ENCODE measurements at regions not wholly inside any gene's neighbourhood (a gene's known extent, or its start where the extent isn't known, plus 50 kb on each side); places are given as distances from the start of the nearest gene placed in this dataset.
"Not testable (repeated sequence)": the region's sequence is repeated elsewhere in the genome, so short reads cannot be mapped to it uniquely, and the experiment has no call there.

DNA sequence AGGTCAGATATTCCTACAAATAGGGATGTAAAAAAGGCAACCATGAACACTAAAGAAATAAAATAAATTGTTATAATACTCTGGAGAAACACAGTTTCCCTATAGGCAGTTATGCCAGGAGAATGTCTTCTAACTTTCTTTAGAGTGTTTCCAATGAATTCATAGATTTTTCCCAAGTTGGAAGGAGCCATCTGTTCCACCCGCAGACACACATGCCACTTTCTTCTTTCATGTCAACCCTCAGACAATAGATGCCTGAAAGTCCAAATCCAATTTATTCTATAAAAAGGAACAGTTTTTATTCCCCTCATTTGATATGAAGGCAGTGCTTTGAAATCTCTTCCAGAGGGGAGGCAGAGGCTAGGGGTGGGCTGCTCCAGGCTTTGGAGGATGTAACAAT lies 418.1 kb downstream of the ACTL7B start:
- no peaks in the 10 kb centered on the region for H3K9me3 ChIP-seq (ENCODE audit: control insufficient read depth, low read length)

DNA sequence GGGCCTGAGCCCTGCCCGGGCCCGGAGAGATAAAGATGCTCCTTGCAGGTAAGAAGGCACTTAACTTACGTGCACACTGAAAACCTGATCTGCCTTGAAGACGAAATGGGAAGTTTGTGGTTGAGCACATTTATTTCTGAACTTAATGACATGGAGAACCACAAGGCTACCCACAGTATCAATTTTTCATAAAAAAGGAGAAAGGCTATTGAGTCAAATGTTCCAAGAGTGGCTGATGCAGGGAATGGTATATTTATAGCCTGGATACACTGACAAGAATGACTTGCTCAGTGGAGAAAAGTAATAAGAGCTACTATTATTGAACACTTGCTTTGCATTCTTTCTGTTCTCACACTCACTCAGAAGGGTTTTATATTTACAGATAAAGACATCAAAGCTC lies 419.3 kb downstream of the ACTL7B start:
- H3K9me3 ChIP-seq (ENCODE audit: control insufficient read depth, low read length): no peaks in the 10 kb centered on the region
- H3K4me1 ChIP-seq (ENCODE audit: control insufficient read depth, insufficient read depth, low read length): peaks cover 4% of the 10 kb centered on the region
- no peaks in the 10 kb centered on the region for H3K36me3 ChIP-seq (ENCODE audit: control insufficient read depth, insufficient read depth, low read length)

More for the DNA sequence above, 418.1 kb downstream of the ACTL7B start:
- Histone ChIP-seq H3K4me1 (ENCODE audit: control insufficient read depth, insufficient read depth, low read length) (peaks cover 13% of the 10 kb centered on the region), H3K36me3 (ENCODE audit: control insufficient read depth, insufficient read depth, low read length) (no peaks in the 10 kb centered on the region), H3K27me3 (ENCODE audit: control insufficient read depth, insufficient read depth, low read length) (no peaks in the 10 kb centered on the region), H3K9ac (ENCODE audit: low read length) (no peak overlapping the region), H3K4me3 (ENCODE audit: low read length) (no peak overlapping the region)

DNA sequence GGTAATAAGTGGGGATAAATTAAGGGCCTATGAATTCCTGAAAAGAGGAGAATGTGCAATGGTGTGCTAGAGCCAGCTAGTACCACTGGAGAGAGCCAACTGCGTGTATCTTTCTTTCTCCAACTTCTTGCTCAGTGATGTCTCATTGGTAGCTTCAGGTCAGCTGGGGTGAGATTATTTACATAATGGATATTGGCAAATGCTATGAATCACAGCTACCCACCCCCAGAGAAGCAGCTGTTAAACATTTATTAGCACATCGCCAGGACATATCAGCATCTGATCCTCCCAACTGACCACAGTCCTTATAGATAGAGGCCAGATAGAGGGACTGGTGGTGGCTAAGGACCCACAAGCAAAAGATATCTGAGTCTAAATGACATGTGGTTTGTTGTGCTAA lies 421.3 kb downstream of the ACTL7B start:
- no peak overlapping the region for H3K4me3 ChIP-seq (ENCODE audit: low read length)
- no peaks in the 10 kb centered on the region for H3K27me3 ChIP-seq (ENCODE audit: control insufficient read depth, insufficient read depth, low read length)
- no peak overlapping the region for H3K9ac ChIP-seq (ENCODE audit: low read length)
- no peaks in the 10 kb centered on the region for H3K36me3 ChIP-seq (ENCODE audit: control insufficient read depth, insufficient read depth, low read length)
- no peaks in the 10 kb centered on the region for H3K9me3 ChIP-seq (ENCODE audit: control insufficient read depth, low read length)
- H3K4me1 ChIP-seq (ENCODE audit: control insufficient read depth, insufficient read depth, low read length): no peaks in the 10 kb centered on the region

More for the DNA sequence above, 419.3 kb downstream of the ACTL7B start:
- no peak overlapping the region for H3K4me3 ChIP-seq (ENCODE audit: low read length)
- no peaks in the 10 kb centered on the region for H3K27me3 ChIP-seq (ENCODE audit: control insufficient read depth, insufficient read depth, low read length)
- H3K9ac ChIP-seq (ENCODE audit: low read length): no peak overlapping the region

DNA sequence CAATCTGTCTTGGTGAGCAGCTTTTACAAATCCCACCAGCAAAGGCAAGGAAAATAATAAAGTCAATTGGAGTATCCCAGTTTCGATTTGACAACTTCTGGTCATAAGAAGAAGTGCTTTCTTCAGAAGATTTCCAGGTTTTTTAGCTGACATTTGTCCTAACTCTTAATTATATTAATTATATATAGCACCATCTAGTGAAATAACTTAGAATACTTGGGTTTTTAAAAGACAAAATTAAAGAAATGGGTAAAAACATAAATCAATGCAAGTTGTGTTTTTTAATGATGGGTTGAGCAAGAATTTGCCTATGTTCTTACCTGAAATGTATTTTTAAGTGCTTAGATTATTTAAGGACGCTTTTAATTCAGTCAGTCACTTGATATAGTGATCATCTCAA lies 421.8 kb downstream of the ACTL7B start:
- Histone ChIP-seq H3K4me3 (ENCODE audit: low read length) (no peak overlapping the region), H3K9me3 (ENCODE audit: control insufficient read depth, low read length) (no peaks in the 10 kb centered on the region), H3K9ac (ENCODE audit: low read length) (no peak overlapping the region), H3K36me3 (ENCODE audit: control insufficient read depth, insufficient read depth, low read length) (no peaks in the 10 kb centered on the region), H3K4me1 (ENCODE audit: control insufficient read depth, insufficient read depth, low read length) (no peaks in the 10 kb centered on the region), H3K27me3 (ENCODE audit: control insufficient read depth, insufficient read depth, low read length) (no peaks in the 10 kb centered on the region)

DNA sequence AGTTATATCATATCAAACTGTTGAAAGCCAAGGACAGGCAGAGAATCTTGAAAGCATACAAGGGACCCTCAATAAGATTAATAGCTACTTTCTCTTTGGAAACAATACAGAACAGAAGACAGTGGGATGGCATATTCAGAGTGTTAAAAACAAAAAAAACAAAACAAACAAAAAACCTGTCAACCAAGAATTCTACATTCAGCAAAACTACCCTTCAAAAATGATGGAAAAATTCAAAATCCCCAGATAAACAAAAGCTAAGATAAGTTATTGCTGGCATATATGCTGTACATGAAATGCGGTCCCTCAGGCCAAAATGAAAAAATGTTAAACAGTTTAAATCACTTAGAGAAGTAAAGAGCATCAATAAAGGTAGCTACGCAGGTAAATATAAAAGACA lies 425.1 kb downstream of the ACTL7B start:
- Histone ChIP-seq H3K27me3 (ENCODE audit: control insufficient read depth, insufficient read depth, low read length) (no peaks in the 10 kb centered on the region), H3K36me3 (ENCODE audit: control insufficient read depth, insufficient read depth, low read length) (no peaks in the 10 kb centered on the region), H3K9ac (ENCODE audit: low read length) (no peak overlapping the region), H3K4me1 (ENCODE audit: control insufficient read depth, insufficient read depth, low read length) (no peaks in the 10 kb centered on the region), H3K9me3 (ENCODE audit: control insufficient read depth, low read length) (no peaks in the 10 kb centered on the region), H3K4me3 (ENCODE audit: low read length) (no peak overlapping the region)

DNA sequence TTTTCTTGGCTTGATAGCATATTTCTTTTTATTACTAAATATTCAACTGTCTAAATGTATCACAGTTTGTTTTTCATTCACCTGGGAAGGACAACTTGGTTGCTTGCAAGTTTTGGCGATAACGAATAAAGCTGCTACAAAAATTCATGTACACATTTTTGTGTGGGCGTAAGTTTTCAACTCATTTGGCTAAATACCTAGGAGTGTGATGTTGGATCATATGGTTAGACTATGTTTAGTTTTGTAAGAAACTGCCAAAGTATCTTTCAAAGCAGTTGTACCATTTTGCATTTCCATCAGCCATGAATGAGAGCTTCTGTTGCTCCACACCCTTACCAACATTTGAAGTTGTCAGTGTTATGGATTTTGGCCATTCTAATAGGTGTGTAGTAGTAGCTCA lies 428.0 kb downstream of the ACTL7B start:
- no peaks in the 10 kb centered on the region for H3K4me1 ChIP-seq (ENCODE audit: control insufficient read depth, insufficient read depth, low read length)
- H3K9ac ChIP-seq (ENCODE audit: low read length): no peak overlapping the region
- H3K36me3 ChIP-seq (ENCODE audit: control insufficient read depth, insufficient read depth, low read length): no peaks in the 10 kb centered on the region
- H3K9me3 ChIP-seq (ENCODE audit: control insufficient read depth, low read length): no peaks in the 10 kb centered on the region
- no peaks in the 10 kb centered on the region for H3K27me3 ChIP-seq (ENCODE audit: control insufficient read depth, insufficient read depth, low read length)
- no peak overlapping the region for H3K4me3 ChIP-seq (ENCODE audit: low read length)

DNA sequence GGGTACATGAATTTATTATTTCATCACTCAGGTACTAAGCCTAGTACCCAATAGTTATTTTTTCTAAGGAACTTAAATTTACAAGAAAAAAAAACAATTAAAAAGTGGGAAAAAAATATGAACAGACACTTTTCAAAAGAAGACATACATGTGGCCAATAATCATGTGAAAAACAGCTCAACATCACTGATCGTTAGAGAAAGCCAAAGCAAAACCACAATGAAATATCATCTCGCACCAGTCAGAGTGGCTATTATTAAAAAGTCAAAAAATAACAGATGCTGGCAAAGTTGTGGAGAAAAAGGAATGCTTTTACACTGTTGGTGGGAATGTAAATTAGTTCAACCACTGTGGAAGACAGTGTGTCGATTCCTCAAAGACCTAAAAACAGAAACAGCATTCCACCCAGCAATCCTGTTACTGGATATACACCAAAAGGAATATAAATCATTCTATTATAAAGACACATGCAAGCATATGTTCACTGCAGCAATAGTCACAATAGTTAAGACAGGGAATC lies 429.3 kb downstream of the ACTL7B start:
- not testable (repeated sequence) for H3K9ac ChIP-seq (ENCODE audit: low read length); H3K4me3 ChIP-seq (ENCODE audit: low read length); H3K9me3 ChIP-seq (ENCODE audit: control insufficient read depth, low read length); H3K27me3 ChIP-seq (ENCODE audit: control insufficient read depth, insufficient read depth, low read length); H3K36me3 ChIP-seq (ENCODE audit: control insufficient read depth, insufficient read depth, low read length); H3K4me1 ChIP-seq (ENCODE audit: control insufficient read depth, insufficient read depth, low read length)

DNA sequence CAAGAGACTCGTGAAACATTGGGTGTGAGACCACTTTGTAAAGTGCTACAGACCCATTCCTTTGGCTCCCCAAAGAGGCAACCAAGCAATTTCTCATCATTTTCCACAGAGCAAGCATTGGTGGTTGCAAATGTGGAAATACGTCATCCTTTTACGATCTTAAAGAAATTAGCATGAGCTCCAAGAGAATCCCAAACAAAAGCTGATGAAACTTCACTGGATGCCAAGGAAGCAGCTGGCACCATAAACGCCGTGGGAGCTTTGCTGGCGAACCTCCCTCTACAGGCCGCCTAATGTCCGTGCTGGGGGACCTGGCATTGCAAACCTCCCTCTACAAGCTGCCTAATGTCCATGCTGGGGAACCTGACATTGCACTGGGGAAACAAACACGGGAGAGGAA lies 432.4 kb downstream of the ACTL7B start:
- Histone ChIP-seq H3K9ac (ENCODE audit: low read length) (no peak overlapping the region), H3K4me1 (ENCODE audit: control insufficient read depth, insufficient read depth, low read length) (no peaks in the 10 kb centered on the region), H3K27me3 (ENCODE audit: control insufficient read depth, insufficient read depth, low read length) (no peaks in the 10 kb centered on the region), H3K4me3 (ENCODE audit: low read length) (no peak overlapping the region), H3K36me3 (ENCODE audit: control insufficient read depth, insufficient read depth, low read length) (no peaks in the 10 kb centered on the region), H3K9me3 (ENCODE audit: control insufficient read depth, low read length) (no peaks in the 10 kb centered on the region)

DNA sequence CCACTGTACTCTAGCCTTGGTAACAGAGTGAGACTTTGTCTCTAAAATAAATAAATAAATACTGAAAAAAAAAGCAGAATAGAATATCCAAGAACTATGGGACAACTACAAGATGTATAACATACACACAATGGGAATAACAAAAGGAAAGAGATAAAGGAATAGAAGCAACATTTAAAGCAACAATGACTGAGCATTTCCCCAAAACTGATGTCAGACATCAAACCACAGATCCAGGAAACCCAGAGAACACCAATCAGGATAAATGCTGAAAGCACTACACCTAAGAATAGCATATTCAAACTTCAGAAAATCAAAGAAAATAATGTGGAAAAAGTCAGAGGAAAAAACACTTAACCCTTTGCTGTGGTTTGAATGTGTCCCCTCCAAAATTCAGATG lies 436.4 kb downstream of the ACTL7B start:
- no peaks in the 10 kb centered on the region for H3K4me1 ChIP-seq (ENCODE audit: control insufficient read depth, insufficient read depth, low read length)
- no peaks in the 10 kb centered on the region for H3K36me3 ChIP-seq (ENCODE audit: control insufficient read depth, insufficient read depth, low read length)
- no peak overlapping the region for H3K4me3 ChIP-seq (ENCODE audit: low read length)
- no peaks in the 10 kb centered on the region for H3K9me3 ChIP-seq (ENCODE audit: control insufficient read depth, low read length)
- no peaks in the 10 kb centered on the region for H3K27me3 ChIP-seq (ENCODE audit: control insufficient read depth, insufficient read depth, low read length)
- no peak overlapping the region for H3K9ac ChIP-seq (ENCODE audit: low read length)

DNA sequence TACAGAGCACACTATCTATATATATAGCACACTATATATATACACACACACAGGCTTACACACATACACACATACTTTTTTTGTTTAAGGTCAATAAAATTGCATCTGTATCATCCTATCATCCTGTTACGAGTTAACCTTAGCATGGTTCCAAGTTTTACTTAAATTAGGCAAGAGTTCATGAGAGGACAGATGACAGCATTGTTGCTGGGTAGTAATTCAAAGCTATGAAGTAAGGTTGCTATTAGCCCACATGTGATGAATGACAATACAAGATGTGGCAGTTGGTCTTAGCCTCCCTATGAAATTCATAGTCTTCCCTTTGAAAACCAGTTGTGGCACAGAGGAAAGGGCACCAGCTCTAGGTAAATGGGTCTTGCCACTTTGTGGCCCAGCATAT lies 438.1 kb downstream of the ACTL7B start:
- no peak overlapping the region for H3K9ac ChIP-seq (ENCODE audit: low read length)
- no peaks in the 10 kb centered on the region for H3K36me3 ChIP-seq (ENCODE audit: control insufficient read depth, insufficient read depth, low read length)
- H3K4me3 ChIP-seq (ENCODE audit: low read length): no peak overlapping the region
- H3K27me3 ChIP-seq (ENCODE audit: control insufficient read depth, insufficient read depth, low read length): no peaks in the 10 kb centered on the region
- no peaks in the 10 kb centered on the region for H3K9me3 ChIP-seq (ENCODE audit: control insufficient read depth, low read length)
- peaks cover 7% of the 10 kb centered on the region for H3K4me1 ChIP-seq (ENCODE audit: control insufficient read depth, insufficient read depth, low read length)

DNA sequence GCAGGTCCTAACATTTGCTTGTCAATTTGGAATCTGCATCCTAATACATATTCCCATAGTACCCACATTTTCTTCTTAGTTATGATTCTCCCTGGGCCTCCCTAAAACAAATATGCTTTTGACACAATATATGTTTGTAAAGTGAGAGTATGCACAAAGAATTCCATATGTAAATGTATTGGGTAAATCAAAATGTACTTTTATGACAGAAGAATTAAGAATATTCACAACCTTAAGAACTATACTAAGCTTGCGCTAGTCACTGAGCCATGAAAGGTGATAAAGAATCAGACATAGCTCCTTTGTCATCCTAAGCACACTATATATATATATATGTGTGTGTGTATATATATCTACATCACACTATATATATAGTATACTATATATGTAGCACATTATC lies 438.5 kb downstream of the ACTL7B start:
- Histone ChIP-seq H3K36me3 (ENCODE audit: control insufficient read depth, insufficient read depth, low read length) (no peaks in the 10 kb centered on the region), H3K4me3 (ENCODE audit: low read length) (no peak overlapping the region), H3K4me1 (ENCODE audit: control insufficient read depth, insufficient read depth, low read length) (peaks cover 7% of the 10 kb centered on the region), H3K27me3 (ENCODE audit: control insufficient read depth, insufficient read depth, low read length) (no peaks in the 10 kb centered on the region), H3K9ac (ENCODE audit: low read length) (no peak overlapping the region), H3K9me3 (ENCODE audit: control insufficient read depth, low read length) (no peaks in the 10 kb centered on the region)

DNA sequence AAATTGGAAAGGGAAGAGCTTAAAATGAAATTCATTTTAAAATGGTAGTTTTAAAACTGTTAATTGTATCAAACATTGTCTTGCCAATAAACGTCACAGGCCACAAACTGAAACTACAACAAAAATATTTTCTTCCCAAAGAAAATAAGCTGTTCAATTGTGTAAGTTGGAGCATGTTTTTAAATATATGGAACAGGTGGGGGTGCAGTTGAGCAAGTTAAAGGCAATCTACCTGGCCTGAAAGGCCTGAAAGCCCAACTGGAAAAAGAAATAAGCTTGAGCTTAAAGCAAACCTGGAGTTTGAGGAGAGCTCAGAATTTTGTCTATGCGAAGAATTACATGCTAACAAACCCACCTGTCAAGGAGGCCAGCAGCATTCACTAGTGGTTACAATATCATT lies 439.5 kb downstream of the ACTL7B start:
- Histone ChIP-seq H3K27me3 (ENCODE audit: control insufficient read depth, insufficient read depth, low read length) (no peaks in the 10 kb centered on the region), H3K4me3 (ENCODE audit: low read length) (no peak overlapping the region), H3K9ac (ENCODE audit: low read length) (no peak overlapping the region), H3K4me1 (ENCODE audit: control insufficient read depth, insufficient read depth, low read length) (peaks cover 7% of the 10 kb centered on the region), H3K9me3 (ENCODE audit: control insufficient read depth, low read length) (no peaks in the 10 kb centered on the region), H3K36me3 (ENCODE audit: control insufficient read depth, insufficient read depth, low read length) (no peaks in the 10 kb centered on the region)

DNA sequence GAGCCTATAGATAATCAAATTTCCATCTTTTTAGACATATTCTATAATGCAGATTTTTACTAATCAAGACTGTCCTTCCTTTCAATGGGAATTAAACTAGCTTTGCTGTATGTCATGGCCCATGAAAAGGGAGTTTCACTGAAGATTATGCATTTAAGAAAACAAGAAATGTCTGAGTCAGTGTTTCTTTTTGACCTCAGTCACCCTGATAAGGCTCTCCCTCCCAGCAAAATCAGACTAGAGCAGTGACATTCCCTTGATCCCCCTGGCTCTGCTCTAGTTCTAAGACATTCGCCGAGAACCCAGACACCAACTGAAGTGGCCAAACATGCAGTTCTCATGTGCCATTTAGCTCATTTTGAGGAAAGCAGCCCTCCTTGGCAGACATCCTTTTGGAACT lies 442.0 kb downstream of the ACTL7B start:
- no peaks in the 10 kb centered on the region for H3K27me3 ChIP-seq (ENCODE audit: control insufficient read depth, insufficient read depth, low read length)
- no peak overlapping the region for H3K9ac ChIP-seq (ENCODE audit: low read length)
- no peaks in the 10 kb centered on the region for H3K36me3 ChIP-seq (ENCODE audit: control insufficient read depth, insufficient read depth, low read length)
- H3K4me3 ChIP-seq (ENCODE audit: low read length): no peak overlapping the region
- peaks cover 7% of the 10 kb centered on the region for H3K4me1 ChIP-seq (ENCODE audit: control insufficient read depth, insufficient read depth, low read length)
- no peaks in the 10 kb centered on the region for H3K9me3 ChIP-seq (ENCODE audit: control insufficient read depth, low read length)

Measured in mucosa of stomach (tissue), 1 donor.